RCC 7860 (cell line): ENCODE measurements at regions not wholly inside any gene's neighbourhood (a gene's known extent, or its start where the extent isn't known, plus 50 kb on each side); places are given as distances from the start of the nearest gene placed in this dataset.
A peak's percentile ranks its signal among the peaks of the same experiment; 100 is the strongest.

ENCODE experiments used
- DNase-seq: peaks from one replicate; pipeline ENCODE4 v3.0.0-alpha.2; 2015; ENCODE audit warnings: low spot score
- FAIRE-seq: peaks from 2 replicates; lab custom pipeline; 2012; peaks lifted over from hg19 to GRCh38; lab: Jason Lieb, UNC

DNA sequence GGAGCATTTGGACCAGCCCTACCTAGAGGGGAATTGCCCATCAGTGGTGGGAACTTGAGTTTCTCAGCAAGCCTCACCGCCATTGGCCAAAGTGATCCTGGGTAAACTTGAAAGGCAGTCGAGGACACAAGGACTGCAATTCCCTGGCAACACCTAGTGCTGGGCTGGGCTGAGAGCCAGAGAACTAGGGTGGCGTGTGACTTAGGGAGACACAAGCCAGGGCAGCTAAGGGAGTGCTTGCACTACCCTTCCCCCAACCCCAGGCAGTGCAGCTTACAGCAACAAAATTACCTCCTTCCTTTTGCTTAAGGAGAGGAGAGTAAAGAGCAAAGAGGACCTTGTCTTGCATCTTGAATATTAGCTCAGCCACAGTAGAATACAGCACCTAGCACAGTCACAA is 176.9 kb upstream of the PRMT6 start:
- no peak for DNase-seq
- no peak for FAIRE-seq

DNA sequence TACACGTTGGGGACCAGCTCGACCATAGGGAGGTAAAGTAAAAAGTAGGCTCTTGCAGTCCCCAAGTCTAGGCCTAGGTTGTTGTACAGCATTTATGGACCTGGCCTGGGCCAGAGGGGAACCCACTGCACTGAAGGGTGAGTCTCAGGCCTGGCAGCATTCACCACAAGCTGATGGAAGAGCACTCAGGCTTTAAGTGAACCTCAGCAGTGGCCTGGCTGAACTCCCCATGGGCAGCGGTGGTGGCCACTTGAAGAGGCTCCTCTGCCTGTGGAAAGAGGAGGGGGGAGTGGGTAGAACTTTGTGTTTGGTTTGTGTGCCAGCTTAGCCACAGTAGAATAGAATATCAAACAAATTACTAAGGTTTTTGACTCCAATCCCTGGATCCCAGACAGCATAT is 176.2 kb upstream of the PRMT6 start:
- FAIRE-seq (no peak), DNase-seq (no peak)

DNA sequence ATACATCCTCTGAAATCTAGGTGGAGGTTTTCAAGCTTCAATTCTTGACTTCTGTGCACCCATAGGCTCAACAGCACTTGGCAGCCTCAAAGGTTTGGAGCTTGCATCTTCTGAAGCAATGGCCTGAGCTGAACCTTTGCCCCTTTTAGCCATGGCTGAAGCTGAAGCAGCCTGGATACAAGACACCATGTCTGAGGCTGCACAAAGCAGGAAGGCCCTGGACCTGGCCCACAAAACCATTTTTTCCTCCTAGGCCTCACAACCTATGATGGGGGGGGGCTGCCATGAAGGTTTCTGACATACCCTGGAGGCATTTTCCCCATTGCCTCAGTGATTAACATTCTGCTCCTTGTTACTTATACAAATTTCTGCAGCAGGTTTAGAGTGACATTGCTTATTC is 173.3 kb upstream of the PRMT6 start:
- FAIRE-seq = no peak

DNA sequence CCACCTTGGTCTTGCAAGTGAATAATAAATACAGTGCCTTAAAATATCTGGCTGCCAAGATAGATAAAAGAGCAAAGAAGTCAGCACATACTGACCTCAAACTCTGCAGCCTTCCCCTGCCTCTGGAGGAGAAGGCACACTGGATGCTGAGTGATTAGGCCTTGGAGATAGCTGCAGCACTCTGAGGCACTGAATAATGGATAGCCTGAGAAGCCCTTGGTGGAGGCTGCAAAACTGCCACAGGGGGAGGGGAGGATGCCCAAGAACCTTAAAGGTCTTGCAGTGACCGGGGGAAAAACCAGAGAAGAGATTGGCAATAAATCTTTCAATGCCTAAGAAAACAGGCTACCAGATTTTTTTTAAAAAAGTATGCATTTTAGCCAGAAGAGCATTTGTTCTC is 167.4 kb upstream of the PRMT6 start:
- FAIRE-seq (no peak), DNase-seq (no peak)

More for the DNA sequence above, 173.3 kb upstream of the PRMT6 start:
- DNase-seq = no peak

DNA sequence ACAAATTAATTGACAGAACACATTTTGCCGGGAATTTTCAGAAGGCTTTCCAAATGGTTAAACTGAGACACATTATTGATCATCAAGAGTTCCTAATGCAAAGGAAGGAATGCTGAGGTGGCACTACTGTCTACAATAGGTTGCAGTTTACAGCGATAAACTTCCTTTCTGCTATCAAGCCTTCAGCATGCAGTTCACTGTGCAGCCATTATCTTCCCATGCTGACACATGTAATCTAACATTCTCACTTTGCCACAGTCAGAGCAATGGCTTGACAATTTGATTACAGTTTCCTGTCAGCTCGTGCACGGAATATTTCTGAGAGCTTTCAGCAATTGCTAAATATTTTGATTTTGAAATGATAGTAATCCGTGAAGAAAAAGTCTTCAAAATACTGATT is 166.9 kb upstream of the PRMT6 start:
- DNase-seq (no peak), FAIRE-seq (no peak)

DNA sequence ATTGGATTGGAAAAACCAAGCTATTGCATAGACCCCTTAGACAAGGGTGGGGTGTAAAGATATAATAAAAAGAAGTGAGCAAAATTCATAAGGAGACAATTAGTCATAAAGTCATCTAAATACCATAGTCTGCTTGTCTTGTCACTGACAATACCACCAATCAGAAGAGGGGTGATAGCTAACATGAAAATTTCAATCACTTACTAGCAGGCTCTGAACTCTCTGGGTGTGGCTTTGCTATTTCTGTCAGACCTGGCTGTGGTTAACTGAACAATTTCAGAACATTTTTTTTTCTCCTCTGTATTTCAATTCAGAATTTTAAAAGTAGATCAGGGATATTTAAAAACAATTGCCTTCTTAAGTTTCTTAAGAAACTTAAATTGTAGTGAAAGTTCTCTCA is 158.5 kb upstream of the PRMT6 start:
- no peak for FAIRE-seq
- no peak for DNase-seq

DNA sequence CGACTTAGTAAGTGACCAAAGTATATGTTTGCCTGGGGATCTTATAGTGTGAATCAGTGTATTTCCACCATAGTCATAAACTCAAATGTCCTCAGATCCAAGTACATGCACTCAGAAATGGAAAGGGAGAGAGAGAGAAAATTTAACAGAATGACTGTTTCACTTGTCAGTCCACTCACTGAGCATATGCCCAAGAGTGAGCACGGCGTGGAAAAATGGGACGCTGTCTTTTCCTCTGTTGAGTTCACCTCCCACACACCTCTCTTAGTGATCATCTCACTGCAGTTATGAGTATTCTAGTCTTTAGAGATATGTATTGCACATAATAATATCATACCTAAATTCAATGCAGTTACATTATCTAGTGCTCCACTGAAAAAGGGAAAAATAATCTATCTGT is 156.8 kb upstream of the PRMT6 start:
- DNase-seq = no peak
- FAIRE-seq = no peak

DNA sequence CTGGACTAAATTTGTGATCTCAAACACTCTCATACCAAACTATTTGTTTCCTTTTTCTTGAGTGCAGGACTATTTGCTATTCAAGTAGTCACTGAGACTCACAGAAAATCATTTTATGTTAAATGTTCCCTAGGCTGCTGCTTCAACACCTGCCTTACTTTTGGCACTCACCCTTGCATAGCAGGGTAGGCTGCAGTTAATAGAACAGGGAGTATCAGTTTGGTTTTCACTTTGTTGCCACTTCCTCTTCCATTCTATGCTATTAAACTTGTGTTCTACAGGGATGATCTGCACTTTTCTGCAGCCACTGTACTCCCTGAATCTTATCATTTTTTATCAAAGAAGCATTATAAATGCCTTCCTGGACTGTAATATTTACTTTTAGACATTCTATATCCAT is 148.7 kb upstream of the PRMT6 start:
- FAIRE-seq (no peak), DNase-seq (no peak)

DNA sequence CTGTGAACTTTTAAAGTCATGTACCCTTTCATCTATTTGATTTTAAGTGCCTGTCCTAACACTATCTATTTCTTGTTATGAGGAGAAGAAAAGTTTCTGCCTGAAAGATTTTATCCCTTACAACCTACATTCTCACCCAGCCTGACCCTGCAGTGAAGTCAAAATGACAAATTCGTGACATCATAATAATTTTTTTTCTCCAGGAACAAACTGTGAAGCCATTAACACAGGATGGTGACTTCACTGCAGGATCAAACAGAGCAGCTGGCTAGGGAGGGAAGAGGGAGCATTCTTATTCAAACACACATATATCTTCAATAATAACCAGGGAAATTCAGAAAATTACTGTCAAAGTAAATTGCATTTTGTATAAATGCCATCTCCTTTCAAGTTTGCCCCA is 147.8 kb upstream of the PRMT6 start:
- no peak for FAIRE-seq

DNA sequence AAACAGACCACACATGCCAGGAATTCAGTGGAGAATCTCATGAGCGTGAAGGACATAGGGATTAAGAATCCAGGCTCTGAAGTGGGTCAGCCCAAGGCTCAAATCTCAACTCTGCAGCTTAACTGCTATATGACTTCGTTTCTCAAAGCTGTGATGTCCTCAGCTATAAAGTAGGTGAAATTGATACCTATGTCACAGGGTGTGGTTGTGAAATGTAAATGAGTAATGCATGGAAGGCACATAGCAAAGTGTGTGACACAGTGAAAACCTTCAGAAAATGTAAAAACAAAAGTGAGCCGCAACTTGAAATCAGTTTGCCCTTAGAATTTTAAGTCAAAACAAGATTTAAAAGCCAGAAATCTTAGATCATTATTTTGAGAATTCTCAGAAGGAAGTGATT is 145.7 kb upstream of the PRMT6 start:
- FAIRE-seq = no peak
- no peak for DNase-seq

More for the DNA sequence above, 147.8 kb upstream of the PRMT6 start:
- no peak for DNase-seq

DNA sequence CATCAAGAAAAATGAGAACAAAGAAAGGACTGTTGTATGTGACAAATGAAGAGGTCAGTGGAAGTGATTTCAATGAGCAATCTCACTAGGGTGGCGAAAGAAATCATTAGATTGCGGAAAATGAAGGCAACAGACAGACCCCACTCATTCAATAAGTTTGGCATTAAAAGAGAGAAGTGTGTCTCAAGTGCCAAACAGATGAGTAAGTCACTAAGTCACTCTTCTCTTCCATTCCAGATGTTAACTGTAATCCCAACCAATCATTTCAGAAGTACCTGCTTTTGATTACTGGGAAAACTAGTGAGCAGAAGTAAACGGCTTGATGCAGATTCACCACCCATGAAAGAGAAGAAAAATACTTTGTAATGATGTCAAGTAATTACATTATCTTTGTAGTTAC is 144.3 kb upstream of the PRMT6 start:
- FAIRE-seq (no peak), DNase-seq (no peak)

DNA sequence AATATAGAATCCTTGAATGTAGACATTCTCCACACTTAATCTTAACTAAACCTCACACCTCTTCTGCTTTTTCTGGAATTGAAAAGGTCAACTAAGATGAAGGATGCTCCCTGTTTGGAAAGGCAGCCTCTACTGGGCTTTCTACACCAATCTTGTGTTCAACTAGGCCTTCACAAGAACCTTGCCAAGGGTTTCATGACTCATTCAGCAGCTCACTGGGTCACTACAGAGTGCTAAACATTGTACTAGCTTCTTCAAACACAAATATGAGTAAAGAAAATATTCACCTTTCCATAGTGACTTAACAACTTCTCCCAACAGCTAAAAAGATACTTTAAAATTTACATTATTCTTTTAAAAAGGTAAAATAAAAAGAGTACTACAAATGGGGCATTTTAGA is 135.3 kb upstream of the PRMT6 start:
- DNase-seq = no peak
- FAIRE-seq = no peak

DNA sequence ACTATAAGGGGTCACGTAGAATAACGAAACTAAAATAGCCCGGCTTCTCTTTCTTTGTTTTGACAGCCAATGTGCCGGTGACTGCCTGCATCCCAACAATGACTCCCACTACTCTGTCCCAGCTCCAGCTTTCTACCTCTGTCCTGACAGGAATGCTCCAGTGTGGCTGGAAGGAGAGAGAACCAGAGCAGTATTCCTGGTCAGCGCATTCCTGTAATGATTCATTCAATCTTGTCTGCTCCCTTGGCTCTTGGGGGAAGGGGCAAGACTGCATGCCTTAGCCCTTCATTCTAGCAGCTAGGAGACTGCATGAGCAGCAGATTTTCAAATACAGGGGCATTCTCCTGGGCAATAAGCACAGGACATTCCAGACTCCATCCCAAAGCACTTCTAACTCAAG is 132.1 kb upstream of the PRMT6 start:
- peak; percentile 83 for DNase-seq
- peak; percentile 74 for FAIRE-seq

DNA sequence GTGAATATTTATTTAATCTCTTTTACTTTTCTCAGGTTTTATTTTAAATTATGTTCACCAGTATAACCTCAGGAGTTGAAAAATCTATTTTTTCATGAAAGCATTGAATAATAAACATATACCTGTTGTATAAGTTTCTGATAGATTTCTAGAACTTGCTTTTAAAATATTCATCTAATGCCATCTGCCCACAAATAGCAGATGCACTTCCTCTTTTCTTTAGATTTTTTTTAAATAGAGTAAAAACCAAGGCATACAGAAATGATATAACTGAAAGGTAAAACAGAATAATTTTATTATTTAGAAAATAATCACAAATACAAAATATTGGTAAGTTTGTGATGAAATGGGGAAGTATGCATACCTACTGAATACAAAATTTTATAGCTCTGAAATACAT is 130.7 kb upstream of the PRMT6 start:
- FAIRE-seq (peak; percentile 10), DNase-seq (no peak)

DNA sequence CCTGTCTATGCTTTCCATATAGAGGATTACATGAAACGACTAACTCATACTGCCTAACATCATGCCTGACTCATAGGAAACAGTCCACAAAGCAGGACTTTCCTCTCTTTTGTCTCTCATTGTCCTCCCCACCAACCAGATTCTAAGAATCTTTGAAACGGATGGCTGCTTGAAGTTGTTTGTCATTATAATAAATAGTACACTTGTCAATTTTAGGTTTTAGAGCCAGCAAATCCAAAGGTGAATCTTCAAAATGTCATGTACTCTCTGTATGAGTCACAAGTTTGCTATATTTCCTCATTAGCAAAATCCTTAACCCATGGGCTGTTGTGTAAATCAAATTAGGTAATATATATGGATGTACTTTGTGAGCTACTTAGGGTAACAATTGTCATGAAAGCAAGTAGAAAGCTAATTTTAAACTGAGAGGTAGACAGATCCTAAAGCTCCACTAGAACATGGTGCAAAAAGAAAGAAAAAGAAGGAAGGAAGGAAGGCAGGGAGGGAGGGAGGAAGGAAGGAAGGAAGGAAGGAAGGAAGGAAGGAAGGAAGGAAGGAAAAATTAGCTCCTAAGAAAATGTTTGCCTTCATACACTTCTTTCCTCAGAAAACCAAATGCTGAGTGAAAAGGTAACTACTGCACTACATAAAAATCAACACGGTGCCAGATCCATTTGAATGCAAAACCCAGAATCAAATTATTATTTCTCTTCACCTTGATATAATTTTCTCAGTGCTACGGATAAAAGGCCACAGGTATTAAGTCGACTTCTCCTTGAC is 129.5 kb upstream of the PRMT6 start:
- FAIRE-seq = peak; percentile 70
- DNase-seq = peak; percentile 53

DNA sequence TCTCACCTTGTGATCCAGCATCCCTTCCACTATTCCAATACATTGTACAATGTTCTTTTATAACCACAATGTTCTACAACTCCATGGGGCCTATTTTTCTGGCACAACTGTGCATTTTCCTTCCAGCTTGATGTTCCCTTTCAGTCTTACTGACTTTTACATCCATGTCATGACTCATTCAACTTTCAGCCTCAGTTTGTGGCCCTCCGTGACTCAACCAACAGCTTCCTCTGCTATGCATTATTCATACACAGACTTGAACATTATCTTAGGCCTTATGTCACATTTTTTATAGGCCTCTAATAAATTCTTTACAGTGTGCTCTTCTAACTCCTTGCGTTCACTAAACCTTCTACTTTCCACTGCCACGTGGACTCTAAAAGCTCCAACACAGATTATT is 119.4 kb upstream of the PRMT6 start:
- peak; percentile 90 for DNase-seq
- FAIRE-seq = peak; percentile 96

DNA sequence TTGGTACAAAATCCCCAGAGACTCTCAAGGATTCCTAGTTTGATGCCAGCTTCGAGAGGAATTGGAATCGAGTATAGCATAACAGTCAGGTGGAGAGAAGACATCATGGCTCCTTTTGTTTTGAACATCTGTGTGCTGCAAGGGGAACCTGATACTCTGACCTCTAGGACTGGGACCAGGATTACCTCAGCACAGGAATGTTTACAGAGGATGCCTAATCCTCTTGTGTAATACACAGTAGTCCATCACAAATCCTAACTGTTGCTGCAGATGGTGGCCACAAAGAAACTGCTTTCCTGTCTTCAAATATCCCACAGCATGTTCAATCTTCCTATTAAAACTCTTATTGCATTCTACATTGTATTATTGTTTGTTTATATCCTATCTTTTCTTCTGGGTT is 111.8 kb upstream of the PRMT6 start:
- DNase-seq (no peak), FAIRE-seq (no peak)

DNA sequence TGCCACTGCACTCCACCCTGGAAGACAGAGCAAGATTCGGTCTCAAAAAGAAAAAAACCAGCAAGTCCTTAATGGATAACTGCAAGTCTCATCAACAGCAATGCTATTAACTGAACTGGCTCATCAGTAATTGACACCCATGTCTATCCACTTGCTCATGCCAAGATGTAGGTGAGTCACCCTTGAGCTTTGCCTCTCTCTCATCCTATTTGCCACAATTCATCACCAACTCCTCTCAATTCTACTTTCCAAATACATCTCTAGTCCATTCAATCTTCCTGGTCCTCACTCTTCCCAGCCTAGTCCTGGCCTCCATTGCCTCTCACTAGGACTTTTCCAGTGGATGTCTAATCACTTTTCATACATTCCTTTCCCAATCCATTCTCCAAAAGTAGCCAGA is 103.7 kb upstream of the PRMT6 start:
- DNase-seq (no peak), FAIRE-seq (no peak)

DNA sequence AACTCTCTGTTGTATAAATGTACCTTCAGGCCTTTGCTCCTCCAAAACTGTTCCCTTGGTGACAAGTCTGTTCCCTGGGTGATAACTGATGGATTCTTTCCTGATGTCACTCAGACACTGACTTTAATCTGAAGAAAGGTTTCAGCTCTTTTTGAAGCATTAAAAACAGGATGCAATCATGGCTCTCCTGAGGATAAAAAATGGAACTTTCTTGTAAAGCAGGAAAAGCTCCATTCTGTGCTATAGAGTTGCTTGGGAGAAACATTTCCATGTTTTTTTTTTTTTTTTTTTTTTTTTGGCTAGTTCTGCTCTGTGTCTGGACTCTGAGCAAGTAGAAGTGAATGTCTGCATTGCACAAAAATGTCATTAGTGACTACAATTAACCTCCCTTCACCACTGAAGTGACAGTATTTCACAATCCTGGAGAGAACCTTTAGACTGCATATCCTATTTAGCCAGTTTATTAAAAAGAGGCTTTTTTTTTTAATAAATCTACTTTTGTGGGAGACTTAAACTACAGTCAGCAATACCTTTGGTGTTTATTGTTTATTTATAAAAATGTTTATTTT is 101.7 kb upstream of the PRMT6 start:
- DNase-seq = no peak
- no peak for FAIRE-seq

DNA sequence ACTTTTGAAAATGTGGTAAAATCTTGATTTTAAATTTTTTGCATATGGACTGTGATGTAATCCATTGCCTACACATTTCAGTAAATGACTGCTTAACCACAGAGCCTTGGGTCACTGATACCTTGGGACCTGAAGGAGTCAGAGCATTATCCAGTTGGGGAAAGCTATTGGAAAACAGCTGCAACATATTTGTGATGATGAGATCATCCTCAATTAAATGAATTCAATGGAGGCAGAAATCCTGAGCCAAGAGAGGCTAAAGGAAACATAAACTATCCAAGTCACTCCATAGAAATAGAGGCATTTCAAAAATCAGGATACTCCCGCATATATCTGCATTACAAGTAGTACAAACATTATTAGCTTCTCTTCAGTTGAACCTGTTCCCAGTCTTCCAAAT is 99.8 kb upstream of the PRMT6 start:
- DNase-seq (no peak), FAIRE-seq (no peak)

DNA sequence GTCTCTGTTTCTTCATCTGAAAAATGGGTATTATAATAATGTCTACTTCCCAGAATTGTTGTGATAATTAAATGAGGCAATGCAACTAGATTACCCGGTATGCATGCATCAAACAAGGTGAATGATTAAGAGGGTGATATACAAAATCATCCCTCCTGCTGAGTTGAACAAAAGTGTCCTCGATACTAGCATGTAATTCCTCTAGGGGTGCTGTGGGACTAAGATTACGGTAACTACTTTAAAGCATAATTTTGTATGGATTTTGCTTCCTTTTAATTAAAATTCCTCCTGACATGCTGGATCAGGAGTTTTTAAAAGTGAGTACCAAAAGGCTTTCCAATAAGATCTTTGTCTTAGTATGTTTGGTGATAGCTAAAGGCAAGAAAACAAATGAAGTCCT is 98.7 kb upstream of the PRMT6 start:
- DNase-seq (no peak), FAIRE-seq (no peak)

DNA sequence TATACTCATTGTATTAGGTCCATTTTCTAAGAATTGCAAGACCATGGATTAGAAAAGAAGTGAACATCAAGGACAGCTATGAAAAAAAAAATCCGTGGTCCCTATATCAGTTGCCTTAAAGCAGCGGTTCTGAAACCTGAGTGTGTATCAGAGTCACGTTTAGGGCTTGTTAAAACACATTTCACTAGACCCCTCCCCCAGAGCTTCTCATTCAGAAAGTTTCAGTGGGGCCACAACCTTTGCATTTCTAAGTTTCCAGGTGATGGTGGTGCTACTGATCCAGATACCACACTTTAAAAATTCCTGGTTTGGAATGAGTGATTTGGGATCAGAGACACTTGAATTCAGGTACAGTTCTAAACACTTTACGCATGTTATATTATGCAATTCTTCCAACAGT is 96.1 kb upstream of the PRMT6 start:
- DNase-seq (no peak), FAIRE-seq (no peak)

DNA sequence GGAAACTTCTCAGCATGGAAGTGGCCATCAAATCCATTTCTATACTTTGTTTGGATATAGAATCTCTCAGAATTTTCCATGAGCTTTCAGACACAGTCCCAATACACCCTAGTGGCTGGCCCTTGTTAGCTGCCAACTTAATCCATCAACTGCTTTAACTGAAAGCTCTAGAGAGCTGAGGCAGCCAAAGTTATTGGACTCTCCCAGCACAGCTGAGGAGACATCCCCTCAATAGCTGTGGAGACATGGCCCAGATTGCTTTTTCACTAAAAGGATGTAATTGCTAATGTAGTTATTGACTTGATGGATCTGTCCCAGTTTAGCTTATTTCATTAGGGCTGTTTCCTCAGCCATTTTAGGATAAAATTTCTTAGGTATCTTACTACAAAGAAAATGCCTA is 94.8 kb upstream of the PRMT6 start:
- FAIRE-seq = no peak
- no peak for DNase-seq
